Activated T-helper 9 cell treated with anti-CD3 and anti-CD28 coated beads, Interleukin-2, amount 50 U/mL, for 16 hours (primary cell): ENCODE measurements at regions not wholly inside any gene's neighbourhood (a gene's known extent, or its start where the extent isn't known, plus 50 kb on each side); places are given as distances from the start of the nearest gene placed in this dataset.
"Not testable (repeated sequence)": the region's sequence is repeated elsewhere in the genome, so short reads cannot be mapped to it uniquely, and the experiment has no call there.

Experiments used
- DNase-seq: peaks from one replicate; pipeline ENCODE4 v3.0.0-alpha.2; 2020; ENCODE audit warnings: low read depth

DNA sequence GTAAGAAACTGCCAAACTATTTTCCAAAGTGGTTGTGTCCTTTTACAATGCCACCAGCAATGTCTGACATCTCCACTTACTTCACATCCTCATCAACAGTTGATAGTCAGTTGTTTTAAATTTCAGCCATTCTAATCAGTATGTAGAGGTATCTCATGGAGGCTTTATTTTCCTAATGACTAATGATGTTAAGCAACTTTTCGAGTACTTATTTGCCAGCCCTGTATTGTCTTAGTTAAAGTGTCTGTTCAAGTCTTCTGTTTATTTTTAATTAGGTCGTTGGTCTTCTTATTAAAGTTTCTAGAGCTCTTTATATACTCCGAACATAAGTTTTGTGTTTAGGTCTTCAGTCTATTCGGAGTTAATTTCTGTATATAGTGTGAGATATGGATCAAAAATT, 54.9 kb upstream of the NBPF12 start:
- DNase-seq, result not testable (repeated sequence)

DNA sequence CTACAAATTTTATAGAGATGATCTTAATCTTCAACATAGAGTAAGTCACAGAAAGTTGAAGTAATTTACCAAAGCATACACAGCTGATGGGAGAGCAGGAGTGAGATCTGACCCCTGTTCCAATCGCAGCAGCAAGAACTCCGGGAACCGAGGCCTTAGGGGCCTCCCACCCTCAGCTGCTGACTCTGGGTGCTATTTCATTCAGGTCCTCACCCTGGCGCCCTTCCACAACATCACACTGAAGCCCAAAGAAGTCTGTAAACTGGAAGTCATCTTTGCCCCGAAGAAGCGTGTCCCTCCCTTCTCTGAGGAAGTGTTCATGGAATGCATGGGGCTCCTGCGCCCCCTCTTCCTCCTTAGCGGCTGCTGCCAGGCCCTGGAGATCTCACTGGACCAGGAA, 57.0 kb upstream of the NBPF12 start:
- not testable (repeated sequence) for DNase-seq

DNA sequence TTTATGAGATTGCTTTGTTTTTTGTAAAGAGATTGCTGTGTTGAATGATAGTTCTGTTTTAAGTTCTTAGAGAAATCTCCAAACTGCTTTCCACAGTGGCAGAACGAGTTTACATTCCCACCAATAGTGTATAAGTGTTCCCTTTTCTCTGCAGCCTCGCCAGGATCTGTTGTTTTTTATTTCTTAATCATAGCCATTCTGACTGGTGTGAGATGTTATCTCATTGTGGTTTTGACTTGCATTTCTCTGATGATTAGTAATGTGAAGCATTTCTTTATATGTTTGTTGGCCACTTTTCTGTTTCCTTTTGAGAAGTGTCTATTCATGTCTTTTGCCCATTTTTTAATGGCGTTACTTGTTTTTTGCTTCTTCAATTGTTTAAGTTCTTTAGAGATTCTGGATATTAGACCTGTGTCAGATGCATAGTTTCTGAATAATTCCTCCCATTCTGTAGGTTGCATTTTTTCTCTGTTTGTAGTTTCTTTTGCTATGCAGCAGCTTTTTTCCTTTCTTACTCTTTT, 74.3 kb upstream of the NBPF12 start:
- DNase-seq, result not testable (repeated sequence)

DNA sequence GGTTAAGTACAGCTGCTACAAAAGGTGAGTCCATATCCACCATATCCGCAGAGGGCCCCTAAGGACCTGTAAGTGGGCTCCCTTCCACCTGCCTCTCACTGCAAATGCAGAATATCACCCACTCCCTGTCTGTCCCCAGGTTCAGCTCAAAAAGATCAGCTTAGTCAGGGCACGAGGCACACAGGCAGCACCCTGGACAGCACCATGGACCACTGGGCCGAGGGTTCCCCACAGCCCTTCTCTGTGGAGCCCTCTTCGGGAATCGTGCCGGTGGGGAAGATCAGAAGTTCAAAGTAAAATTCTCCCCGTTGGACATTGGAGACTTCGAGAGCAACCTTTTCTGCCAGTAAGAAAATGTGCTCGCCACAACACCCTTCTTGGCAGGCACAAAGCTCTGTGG, 85.0 kb upstream of the NBPF12 start:
- DNase-seq, result not testable (repeated sequence)

DNA sequence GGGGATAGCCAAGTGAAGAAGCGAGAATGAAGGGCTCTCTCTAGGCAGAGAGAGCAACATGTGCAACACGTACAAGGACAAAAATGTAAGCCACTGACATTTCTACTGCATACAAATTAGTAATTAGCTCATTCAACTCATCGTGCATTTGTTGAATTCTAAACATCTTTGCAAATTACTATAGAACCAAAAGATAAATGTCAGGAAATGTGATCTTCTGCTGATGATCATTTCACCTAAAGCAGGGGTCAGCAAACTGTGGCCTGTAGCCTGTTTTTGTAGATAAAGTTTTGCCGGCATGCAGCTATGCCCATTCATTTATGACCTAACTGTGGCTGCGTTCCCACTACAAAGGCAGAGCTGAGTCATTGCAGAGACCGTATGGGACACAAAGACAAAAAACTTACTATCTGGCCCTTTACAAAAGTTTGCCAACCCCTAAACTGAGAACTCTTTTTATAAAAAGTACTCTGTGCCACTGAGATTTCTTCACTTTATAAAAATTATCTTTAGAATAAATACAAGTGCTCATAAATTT, 87.7 kb upstream of the NBPF12 start:
- not testable (repeated sequence) for DNase-seq

DNA sequence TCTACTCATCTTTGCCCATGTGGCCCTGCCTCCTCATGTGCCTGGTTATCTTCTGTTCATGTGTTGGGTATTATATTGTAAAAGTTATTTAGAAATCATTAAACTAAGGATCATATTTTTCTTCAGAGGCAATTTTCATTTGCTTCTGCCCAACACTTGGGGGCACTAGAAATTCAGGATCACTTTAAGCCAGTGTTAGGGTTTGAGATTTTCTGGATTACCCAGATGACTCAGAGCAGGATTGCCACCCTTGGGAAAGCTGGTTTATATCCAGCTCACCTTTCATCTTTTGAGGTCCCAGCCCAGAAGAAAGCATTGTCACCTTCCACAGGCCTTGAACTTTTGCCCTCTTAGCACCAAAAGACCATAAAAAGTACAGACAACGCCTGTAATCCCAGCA, 99.4 kb upstream of the NBPF12 start:
- DNase-seq, result not testable (repeated sequence)

GRCh38 chr1:146826957-146827356, 111.2 kb upstream of the NBPF12 start:
- not testable (repeated sequence) for DNase-seq

DNA sequence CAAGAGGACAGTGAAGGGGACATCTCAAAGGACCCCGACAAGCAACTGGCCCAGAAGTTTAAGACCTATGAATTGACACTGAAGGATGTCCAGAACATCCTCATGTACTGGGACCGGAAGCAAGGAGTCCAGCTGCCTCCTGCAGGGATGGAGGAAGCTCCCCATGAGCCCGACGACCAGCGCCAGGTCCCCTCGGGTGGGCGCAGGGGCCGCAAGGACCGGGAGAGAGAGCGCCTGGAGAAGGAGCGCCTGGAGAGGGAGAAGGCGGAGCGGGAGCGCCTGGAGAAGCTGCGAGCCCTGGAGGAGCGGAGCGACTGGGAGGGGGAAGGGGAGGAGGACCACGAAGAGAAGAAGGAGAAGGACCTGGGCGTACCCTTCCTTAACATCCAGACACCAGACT, 143.9 kb upstream of the NBPF12 start:
- not testable (repeated sequence) for DNase-seq

GRCh38 chr1:146792725-146793124, 145.4 kb upstream of the NBPF12 start:
- not testable (repeated sequence) for DNase-seq

GRCh38 chr1:146784212-146784940, 153.7 kb upstream of the NBPF12 start:
- DNase-seq, result not testable (repeated sequence)

DNA sequence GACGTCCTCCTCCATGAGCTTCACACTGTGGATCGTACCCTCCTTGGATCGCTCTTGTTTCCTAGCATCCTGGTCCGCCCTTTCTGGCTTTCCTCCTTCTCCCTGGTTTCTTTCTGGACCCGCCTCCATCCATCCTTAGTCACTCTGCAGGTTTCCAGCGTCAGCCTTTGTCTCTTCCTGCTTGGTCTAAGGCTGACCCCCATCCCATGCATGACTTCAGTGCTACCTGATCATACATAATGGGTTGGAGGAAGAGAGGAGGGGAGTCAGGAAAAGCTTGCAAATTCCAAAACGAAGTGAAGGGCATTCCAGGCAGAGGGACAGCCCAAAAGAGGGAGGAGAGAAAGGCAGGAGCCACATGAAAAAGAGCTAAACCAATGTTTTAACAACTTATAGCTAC, 156.9 kb upstream of the NBPF12 start:
- not testable (repeated sequence) for DNase-seq

DNA sequence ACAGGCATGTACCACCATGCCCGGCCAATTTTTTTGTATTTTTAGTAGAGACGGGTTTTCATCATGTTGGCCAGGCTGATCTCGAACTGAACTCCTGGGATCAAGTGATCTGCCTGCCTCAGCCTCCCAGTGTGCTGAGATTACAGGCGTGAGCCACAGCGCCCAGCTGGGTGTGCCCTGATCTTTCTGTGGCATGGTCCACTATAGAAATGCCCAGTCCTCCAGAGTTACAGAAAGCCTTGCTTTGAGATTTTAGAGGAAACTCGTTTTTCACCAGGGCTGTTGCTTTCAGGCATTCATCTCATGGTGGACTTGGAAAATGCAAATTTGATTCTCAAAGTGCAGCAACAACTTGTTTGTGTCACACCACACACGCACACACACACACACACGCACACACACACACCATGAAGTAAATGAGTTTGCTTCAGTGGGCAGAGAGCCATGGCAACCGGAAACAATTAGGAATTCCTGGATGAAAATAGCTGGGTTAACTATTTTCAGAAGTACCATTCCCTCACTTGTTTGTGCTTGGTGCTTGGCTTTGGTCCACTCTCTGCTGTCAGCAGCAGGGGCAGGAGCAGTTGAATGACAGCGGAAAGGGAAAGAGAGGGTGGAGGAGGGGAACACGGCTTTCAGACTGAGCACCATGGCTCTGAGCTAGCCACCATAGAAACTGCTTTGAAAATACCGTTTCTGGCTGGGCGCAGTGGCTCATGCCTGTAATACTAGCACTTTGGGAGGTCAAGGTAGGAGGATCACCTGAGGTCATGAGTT, 160.1 kb upstream of the NBPF12 start:
- DNase-seq, result not testable (repeated sequence)

DNA sequence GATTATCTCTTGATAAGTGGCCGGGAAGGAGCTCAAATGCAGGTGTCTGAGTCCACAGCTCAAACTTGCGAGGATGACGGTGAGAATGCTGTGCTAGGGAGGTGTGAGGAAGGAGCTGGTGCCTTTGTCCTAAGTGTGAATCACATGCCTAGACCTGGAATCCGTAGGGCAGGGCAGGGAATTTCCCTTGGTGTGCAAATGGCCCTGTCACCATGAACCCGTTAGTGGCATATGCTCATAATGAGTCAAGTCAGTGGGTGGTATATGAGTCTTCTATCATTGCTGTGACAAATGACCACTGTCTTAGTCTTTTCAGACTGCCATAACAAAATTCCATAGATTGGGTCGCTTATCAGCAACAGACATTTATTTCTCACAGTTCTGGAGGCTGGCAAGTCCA, 163.1 kb upstream of the NBPF12 start:
- not testable (repeated sequence) for DNase-seq

DNA sequence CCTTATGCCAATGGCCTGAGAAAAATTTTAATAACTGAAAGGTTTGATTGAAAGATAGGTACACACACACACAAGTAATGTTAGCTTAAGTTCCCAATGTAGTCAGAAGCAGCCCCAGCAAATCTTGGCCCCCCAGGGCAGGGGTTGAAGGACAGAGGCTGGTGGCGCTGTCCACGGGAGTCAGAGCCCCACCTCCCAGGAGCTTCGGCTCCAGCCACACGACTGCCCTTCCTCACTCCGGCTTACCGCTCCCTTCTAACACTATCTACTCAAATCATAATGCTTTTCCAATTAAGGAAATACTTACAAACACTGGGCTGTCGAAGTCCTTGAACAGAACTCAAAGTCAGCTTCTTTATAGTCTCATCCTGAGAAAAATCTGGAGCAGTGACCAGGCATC, 163.9 kb upstream of the NBPF12 start:
- not testable (repeated sequence) for DNase-seq

DNA sequence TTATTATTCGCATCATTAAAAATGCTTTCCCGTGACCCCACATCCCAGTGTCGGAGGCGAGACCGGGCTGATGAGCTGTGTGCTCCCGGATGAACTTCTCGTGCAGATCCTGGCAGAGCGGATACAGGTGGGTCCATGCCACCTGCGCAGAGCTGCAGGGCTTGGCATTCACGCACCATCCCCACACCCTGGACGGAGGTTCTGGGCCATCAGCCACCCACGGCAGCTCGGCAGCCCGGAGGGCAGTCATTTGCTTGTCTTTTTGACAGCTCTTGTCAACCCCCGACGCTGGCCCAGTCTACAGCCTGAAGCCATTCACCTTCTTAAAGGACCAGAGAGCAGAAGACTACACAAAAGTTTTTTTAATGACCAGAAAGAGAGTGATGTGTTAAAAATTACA, 166.7 kb upstream of the NBPF12 start:
- not testable (repeated sequence) for DNase-seq

- DNase-seq, result not testable (repeated sequence)
Measured at GRCh38 chr1:146770998-146771397, 167.1 kb upstream of the NBPF12 start.

DNA sequence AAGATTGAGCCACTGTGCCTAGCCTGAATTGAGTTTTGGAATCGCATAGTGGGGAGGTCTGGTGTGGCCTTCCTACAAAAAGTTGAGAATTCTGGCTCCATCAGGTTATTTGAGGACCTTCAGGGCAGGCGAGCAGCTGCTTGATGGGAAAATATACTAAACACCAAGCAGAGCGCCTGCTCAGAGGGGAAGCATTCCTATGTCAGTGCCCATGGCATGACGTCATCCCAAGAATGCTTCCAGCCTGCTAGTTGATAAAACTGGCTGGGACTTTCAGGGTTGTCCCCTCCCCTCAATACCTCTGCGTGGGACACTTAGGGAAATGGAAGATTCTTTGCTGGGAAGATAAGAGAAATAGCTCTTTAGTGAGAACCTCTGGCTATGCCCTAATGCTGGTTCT, 174.9 kb upstream of the NBPF12 start:
- not testable (repeated sequence) for DNase-seq

GRCh38 chr1:146756858-146757257, 181.3 kb upstream of the NBPF12 start:
- not testable (repeated sequence) for DNase-seq

- not testable (repeated sequence) for DNase-seq
Measured at GRCh38 chr1:146748686-146749085, 189.4 kb upstream of the NBPF12 start.

DNA sequence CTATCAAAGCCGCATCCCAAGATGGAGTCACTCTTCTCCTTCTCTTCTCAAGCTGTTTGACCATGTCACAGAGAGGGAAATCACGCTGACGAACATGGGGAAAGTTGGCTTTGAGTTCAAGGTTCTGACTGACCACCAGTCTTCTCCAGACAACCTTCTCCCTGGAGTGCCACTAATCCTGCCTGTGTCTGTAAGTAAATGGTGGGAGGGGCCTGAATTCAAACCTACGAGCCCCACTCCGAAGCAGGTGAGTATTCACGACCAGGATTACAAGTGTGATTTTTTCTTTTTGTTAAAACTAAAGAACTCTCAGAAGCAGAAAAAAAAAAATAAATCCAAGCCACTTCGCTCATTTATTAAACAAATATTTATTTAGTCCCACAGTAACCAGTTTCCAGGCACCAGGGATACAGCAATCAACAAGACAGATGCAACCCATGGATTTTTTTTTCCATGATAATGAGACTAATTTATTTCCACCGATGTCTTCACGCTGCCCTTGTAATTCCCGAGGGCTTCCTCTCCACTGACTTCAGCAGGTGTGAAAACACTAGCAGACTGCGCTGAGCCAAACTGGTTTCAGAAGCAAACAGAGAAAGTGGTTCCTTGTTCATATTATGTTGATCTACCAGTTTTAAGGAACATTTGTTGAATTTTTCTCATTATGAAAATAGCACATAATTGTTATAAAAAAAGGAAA, 206.0 kb upstream of the NBPF12 start:
- DNase-seq, result not testable (repeated sequence)

- DNase-seq, result not testable (repeated sequence)
Measured at GRCh38 chr1:146729642-146730344, 208.3 kb upstream of the NBPF12 start.
